HEK293T (cell line): ENCODE measurements at regions not wholly inside any gene's neighbourhood (a gene's known extent, or its start where the extent isn't known, plus 50 kb on each side); places are given as distances from the start of the nearest gene placed in this dataset.

Experiments
- ARNT ChIP-seq: fragments of 450-650 bp; IDR thresholded peaks from 2 replicates; pipeline ENCODE4 v1.6.1; 2017; ENCODE audit warnings: mild to moderate bottlenecking
- CTBP1 ChIP-seq: fragments of 450-650 bp; IDR thresholded peaks from 2 replicates; pipeline ENCODE4 v1.6.1; 2016; ENCODE audit warnings: borderline replicate concordance
- FOXA1 ChIP-seq: fragments of 450-650 bp; IDR thresholded peaks from 2 replicates; pipeline ENCODE4 v1.6.1; 2016; ENCODE audit warnings: mild to moderate bottlenecking
- FOXK2 ChIP-seq: fragments of 450-650 bp; IDR thresholded peaks from 2 replicates; pipeline ENCODE4 v1.6.1; 2016; ENCODE audit warnings: mild to moderate bottlenecking
- NFRKB ChIP-seq: fragments of 450-650 bp; IDR thresholded peaks from 2 replicates; pipeline ENCODE4 v1.6.1; 2016; ENCODE audit warnings: mild to moderate bottlenecking, moderate library complexity
- SUZ12 ChIP-seq: fragments of 450-650 bp; IDR thresholded peaks from 2 replicates; pipeline ENCODE4 v1.6.1; 2016; ENCODE audit warnings: mild to moderate bottlenecking
- TARDBP ChIP-seq: fragments of 450-650 bp; IDR thresholded peaks from 2 replicates; pipeline ENCODE4 v1.6.1; 2016
- TF ChIP-seq, protein P1 (sequence below): fragments of 450-650 bp; IDR thresholded peaks from 2 replicates; pipeline ENCODE4 v1.6.1; 2016

DNA sequence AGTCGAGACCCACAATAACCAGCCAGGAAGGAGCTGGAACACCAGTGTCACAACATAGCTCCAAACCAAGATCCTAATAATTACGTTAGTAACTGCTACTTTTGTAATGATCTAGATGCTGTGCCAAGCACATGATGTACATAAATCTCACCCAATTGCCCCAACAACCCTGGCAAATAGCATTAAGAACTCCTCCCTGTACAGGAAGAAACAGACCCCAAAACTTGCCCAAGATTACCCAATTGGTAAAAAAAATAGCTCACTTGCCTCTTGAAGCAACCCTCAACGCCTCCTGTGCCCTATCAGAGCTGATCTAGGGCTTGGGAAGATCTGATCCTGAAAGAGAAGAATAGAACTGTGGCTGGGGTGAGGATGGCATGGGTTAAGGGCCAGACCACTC lies 628.7 kb upstream of the AUTS2 start:
- TF ChIP-seq CTBP1 = no peak
- no peak for TF ChIP-seq NFRKB
- no peak for TF ChIP-seq FOXA1
- TF ChIP-seq ARNT = no peak
- no peak for TF ChIP-seq TARDBP
- TF ChIP-seq, protein P1, sequence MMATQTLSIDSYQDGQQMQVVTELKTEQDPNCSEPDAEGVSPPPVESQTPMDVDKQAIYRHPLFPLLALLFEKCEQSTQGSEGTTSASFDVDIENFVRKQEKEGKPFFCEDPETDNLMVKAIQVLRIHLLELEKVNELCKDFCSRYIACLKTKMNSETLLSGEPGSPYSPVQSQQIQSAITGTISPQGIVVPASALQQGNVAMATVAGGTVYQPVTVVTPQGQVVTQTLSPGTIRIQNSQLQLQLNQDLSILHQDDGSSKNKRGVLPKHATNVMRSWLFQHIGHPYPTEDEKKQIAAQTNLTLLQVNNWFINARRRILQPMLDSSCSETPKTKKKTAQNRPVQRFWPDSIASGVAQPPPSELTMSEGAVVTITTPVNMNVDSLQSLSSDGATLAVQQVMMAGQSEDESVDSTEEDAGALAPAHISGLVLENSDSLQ = no peak
- no peak for TF ChIP-seq FOXK2
- TF ChIP-seq SUZ12 = no peak
